GM21825 (cell line): ENCODE measurements at regions not wholly inside any gene's neighbourhood (a gene's known extent, or its start where the extent isn't known, plus 50 kb on each side); places are given as distances from the start of the nearest gene placed in this dataset.
"Not testable (repeated sequence)": the region's sequence is repeated elsewhere in the genome, so short reads cannot be mapped to it uniquely, and the experiment has no call there.

Source experiments
- ATAC-seq: cut with Tn5 transposase; IDR thresholded peaks from one replicate; pipeline ENCODE4 v1.9.1; 2021; ENCODE audit warnings: mild to moderate bottlenecking, moderate library complexity; ENCODE audit not compliant: unreplicated experiment

GRCh38 chr10:63773962-63774361 is 252.8 kb downstream of the REEP3 start:
- no peak for ATAC-seq

DNA sequence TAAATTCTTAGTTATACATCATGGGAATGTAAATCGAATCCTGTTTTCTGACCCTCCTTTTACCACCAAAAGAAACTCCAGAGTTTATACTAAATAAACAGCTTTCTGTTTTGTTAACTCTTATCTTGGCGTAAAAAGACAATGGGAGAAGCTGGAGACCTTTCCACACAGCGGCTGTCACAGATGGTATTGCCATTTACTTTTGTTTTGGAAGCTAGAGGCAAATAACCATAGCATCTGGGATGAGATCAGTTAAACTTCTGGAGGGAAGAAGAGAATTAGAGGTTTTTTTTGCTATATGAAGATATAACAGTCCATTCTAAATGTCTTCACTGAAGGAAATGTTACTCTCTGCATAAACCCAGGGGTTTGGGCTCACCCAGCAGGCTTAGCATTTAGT is 258.9 kb downstream of the REEP3 start:
- no peak for ATAC-seq

DNA sequence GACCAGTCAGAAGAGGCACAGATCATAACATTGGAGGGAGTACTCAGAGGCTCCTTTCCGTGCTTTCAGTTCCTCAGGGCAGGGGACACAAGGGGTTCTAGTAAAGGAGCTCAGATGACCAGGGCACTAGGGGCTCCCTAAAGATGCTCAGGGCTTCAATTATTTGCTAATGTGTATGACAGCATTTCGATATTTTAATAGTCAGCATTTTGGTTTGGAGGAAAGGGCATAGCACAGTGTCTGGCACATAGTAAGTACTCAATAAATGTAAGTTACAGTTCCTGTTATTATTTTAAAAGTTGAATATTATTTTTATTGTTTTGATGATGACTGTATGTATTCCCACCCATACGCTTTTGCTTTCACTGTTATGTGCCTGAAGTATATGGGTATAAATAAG is 260.0 kb downstream of the REEP3 start:
- no peak for ATAC-seq

GRCh38 chr10:63783882-63784281 is 262.7 kb downstream of the REEP3 start:
- ATAC-seq = no peak

DNA sequence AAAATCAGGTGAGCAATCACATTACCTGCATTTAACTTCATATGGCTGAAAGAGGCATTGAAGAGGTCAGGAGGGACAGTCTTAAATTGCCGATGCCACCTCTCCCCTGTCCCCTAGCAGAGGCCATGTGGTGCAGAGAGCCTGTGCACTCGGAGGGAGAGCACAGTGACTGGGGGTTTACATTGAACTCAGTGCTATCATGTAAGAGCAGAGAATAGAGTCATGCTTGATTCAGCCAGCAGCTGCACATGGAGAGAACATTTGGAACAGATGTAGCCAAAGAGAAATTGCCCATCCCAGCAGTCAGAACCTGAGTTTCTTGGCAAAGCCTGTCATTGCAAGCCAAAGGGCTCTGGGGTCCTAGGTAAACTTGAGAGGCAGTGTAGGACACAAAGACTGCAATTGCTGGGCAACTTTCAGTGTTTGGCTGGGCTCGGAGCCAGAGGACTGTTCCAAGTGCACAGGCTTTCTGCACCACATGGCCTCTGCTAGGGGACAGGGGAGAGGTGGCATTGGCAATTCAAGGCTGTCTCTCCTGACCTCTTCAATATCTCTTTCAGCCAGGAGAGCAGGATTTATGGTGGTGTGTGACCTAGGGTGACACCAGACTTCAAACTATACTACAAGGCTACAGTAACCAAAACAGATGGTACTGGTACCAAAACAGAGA is 267.1 kb downstream of the REEP3 start:
- ATAC-seq = no peak

GRCh38 chr10:63795094-63795860 is 274.1 kb downstream of the REEP3 start:
- no peak for ATAC-seq

- no peak for ATAC-seq
These were observed 277.6 kb downstream of the REEP3 start for GRCh38 chr10:63798599-63799498.

DNA sequence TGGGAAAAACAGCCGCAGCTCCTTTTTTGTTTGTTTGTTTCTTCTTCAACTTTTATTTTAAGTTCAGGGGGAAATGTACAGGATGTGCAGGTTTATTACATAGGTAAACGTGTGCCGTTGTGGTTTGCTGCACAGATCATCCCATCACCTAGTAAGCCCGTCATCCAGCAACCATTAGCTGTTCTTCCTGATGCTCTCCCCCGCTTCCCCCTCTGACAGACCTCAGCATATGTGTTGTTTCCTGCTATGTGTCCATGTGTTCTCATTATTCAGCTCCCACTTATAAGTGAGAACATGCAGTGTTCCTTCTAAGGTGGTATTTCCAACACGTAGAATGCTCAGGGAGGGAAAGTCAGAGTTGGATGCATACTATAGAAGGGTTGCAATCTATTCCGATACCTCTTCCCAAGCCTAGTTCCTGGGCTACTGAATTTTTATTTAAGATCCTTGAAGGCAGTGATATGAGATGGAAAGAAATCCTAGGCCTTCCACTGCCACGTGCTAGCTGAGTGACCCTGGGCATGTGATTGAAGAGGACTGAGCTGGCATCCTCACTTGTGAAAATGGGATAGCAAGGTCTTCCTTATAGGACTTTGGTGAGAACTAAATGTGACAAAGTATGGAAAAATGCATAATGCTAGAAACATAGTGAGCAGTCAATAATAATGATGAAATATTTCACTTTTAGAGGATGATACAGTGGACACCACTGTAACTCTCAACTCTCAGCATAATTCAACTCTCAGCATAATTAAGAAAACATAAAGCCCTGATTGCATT is 278.5 kb downstream of the REEP3 start:
- no peak for ATAC-seq

DNA sequence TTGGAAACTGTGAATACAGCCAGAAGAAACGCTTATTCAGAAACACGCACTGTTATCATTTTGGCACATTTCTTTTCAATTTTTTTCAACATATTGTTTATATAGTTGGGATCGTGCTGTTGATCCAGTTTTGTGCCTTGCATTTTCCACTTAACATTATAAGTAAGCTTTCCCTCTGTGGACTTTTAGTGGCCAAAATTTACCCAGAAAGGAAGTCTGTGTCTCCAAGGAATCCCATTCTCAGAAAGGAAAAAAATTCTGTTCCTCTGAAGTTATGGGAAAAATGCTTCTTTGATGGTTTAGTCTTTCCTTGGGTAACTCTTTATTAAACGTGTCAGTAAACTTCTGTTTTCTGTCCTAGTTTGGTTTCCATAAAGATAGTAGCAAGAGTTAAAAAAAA is 280.0 kb downstream of the REEP3 start:
- ATAC-seq = no peak

GRCh38 chr10:63806330-63806729 is 285.1 kb downstream of the REEP3 start:
- no peak for ATAC-seq

GRCh38 chr10:63812501-63812900 is 291.3 kb downstream of the REEP3 start:
- no peak for ATAC-seq

DNA sequence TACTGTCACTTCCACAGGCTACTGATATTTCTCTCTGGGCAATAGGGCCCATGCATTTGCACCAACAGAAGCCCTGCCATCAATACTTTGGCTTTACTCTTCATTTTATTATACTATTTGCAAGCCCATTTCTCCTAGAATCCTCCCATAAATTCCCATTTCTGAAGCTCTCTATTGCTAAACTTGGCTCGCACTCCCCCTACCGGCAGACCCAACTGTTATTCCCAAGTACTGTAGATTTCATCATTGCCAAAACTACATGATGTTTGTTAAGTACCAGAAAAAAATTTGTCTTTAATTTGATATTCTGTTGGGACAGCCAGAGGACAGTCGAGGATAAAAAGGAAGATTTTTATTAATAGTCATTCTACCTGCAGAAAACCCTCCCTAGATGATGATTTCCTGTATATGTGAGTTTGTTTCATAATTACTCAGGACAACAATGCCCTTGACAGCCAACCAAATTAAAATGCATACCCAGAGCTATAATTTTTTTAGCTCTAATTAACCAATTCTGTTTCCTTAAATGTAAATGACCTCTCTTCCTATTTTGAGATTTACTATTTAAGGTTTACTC is 298.6 kb downstream of the REEP3 start:
- ATAC-seq = no peak

- no peak for ATAC-seq
These were observed 301.3 kb downstream of the REEP3 start for GRCh38 chr10:63822496-63822895.

DNA sequence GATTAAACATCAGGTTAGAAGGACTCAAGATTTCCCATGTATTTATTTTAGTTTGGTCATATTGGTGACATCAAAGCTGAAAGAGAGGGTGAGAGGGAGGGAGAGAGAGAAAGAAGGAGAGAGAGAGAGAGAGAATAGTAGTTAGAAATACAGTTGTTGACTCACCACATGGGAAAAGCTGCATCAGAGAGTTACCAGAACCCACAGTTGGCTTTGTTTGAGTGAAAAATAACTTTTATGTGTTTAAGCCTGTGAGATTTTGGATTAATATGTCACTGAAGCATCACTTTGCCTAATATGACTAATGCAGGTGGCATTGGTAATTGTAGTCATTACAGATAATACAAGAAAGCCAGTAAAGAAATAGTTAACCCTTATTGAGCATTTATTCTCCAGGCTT is 303.9 kb downstream of the REEP3 start:
- ATAC-seq = no peak

- ATAC-seq = no peak
These were observed 304.6 kb downstream of the REEP3 start for GRCh38 chr10:63825766-63826165.

DNA sequence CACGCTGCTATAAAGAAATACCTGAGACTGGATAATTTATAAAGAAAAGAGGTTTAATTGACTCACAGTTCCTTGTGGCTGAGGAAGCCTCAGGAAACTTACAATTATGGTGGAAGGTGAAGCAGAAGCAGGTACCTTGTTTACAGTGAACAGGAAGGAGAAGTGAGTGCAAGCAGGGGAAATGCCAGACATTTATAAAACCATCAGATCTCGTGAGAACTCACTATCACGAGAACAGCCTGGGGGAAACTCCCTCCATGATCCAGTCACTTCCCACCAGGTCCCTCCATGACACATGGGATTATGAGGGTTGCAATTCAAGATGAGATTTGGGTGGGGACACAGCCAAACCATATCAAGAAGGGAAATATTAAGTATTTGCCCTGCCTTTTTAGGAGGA is 305.8 kb downstream of the REEP3 start:
- ATAC-seq = not testable (repeated sequence)

DNA sequence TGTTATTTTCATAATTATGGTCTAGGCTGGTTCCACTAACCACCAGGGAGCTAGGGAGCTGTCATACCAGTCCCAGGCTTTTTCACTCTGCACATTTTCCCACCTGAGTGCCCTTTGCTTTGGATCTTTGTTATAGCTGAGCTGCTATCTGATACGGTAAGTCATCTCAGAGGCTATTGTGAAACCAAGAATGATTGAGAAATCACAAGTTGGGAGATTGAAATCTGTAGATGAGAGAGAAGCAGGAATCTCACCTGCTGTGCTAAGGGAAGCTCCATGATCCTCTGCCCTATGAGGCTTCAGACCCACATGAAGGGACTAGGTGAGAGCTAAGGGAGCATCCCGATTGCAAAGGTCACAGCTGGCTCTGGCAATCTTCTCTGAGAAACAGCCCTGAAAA is 307.8 kb downstream of the REEP3 start:
- no peak for ATAC-seq

GRCh38 chr10:63829573-63830149 is 308.5 kb downstream of the REEP3 start:
- ATAC-seq = no peak

GRCh38 chr10:63832686-63833085 is 311.5 kb downstream of the REEP3 start:
- no peak for ATAC-seq

- ATAC-seq = no peak
These were observed 312.3 kb downstream of the REEP3 start for GRCh38 chr10:63833411-63834060.
